22Rv1 (cell line): ENCODE measurements at regions not wholly inside any gene's neighbourhood (a gene's known extent, or its start where the extent isn't known, plus 50 kb on each side); places are given as distances from the start of the nearest gene placed in this dataset.

Source experiments
- CTCF ChIP-seq: fragments of 450-650 bp; IDR thresholded peaks from 2 replicates; pipeline ENCODE4 v1.5.1; 2017; ENCODE audit warnings: mild to moderate bottlenecking
- ZFX ChIP-seq: fragments of 450-650 bp; IDR thresholded peaks from 2 replicates; pipeline ENCODE4 v1.6.1; 2017; ENCODE audit warnings: antibody characterized with exemption, borderline replicate concordance

- TF ChIP-seq CTCF (no peak), ZFX (no peak)
These were observed 52.0 kb upstream of the IVNS1ABP start for GRCh38 chr1:185368913-185369491.
